ENCODE measurements at regions not wholly inside any gene's neighbourhood (a gene's known extent, or its start where the extent isn't known, plus 50 kb on each side); places are given as distances from the start of the nearest gene placed in this dataset.

DNA sequence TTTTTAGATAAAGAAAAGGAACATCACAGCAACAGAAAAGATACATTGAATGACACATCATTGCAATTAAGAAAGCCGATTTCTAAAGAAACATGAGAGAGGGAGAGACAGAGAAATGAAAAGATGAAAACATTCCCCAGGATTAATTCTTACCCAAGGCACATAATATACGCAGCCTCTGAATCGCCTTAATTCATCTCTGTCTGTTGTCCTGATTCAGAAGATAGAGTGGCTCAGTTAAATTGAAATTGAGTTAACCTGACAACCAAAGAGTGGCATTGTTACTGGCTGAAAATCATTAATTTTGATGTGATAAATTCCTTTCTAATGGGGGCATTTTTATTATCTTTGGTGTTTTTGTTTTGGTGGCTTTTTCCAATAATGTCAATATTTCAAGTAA lies 701.9 kb downstream of the EDEM1 start:
- H3K4me3 Mint-ChIP-seq: no peak overlapping the region
- H3K4me1 ChIP-seq (ENCODE audit: control insufficient read depth, insufficient read depth, low read length): no peaks in the 10 kb centered on the region
- H3K27ac Mint-ChIP-seq: no peak overlapping the region
- DNase-seq: no peak
- H3K9me3 Mint-ChIP-seq: peaks cover 2% of the 10 kb centered on the region
- no peaks in the 10 kb centered on the region for H3K27me3 Mint-ChIP-seq (ENCODE audit: insufficient read depth)
- H3K27me3 ChIP-seq (ENCODE audit: control insufficient read depth, insufficient read depth, low read length, poor library complexity, severe bottlenecking): no peaks in the 10 kb centered on the region
- peaks cover 5% of the 10 kb centered on the region for H3K9me3 ChIP-seq (ENCODE audit: control insufficient read depth, low read length)
- peaks cover 2% of the 10 kb centered on the region for H3K36me3 Mint-ChIP-seq (ENCODE audit: low read depth)
- no peaks in the 10 kb centered on the region for H3K36me3 ChIP-seq (ENCODE audit: control insufficient read depth, insufficient read depth, low read length)
- H3K4me1 Mint-ChIP-seq: peaks cover 17% of the 10 kb centered on the region
- H3K9ac ChIP-seq (ENCODE audit: extremely low read depth, low read length, poor library complexity, severe bottlenecking): no peak overlapping the region
- no peak overlapping the region for H3K4me3 ChIP-seq (ENCODE audit: low read length)
- no peak overlapping the region for H3K27ac ChIP-seq (ENCODE audit: low read depth, low read length)
- WGBS, 2 experiments (ENCODE audit: insufficient coverage in 1 of 2, insufficient read length in 1 of 2): 97% methylated on average over 3 of the region's 3 CpGs; no CpG with 5 or more reads in 1 of the 2 experiments
- no peak for TF ChIP-seq CTCF (conservative IDR thresholded peaks at IDR 0.05)

GRCh38 chr3:5891711-5892110 lies 704.2 kb downstream of the EDEM1 start:
- H3K9me3 ChIP-seq (ENCODE audit: control insufficient read depth, low read length): peaks cover 5% of the 10 kb centered on the region
- H3K36me3 Mint-ChIP-seq (ENCODE audit: low read depth): peaks cover 2% of the 10 kb centered on the region
- no peaks in the 10 kb centered on the region for H3K27me3 Mint-ChIP-seq (ENCODE audit: insufficient read depth)
- H3K4me1 Mint-ChIP-seq: peaks cover 15% of the 10 kb centered on the region
- DNase-seq: no peak
- TF ChIP-seq CTCF (conservative IDR thresholded peaks at IDR 0.05): no peak
- WGBS, 2 experiments (ENCODE audit: insufficient coverage in 1 of 2, insufficient read length in 1 of 2): 85 to 86% methylated on average over 4 of the region's 4 CpGs
- H3K9ac ChIP-seq (ENCODE audit: extremely low read depth, low read length, poor library complexity, severe bottlenecking): no peak overlapping the region
- H3K4me3 ChIP-seq (ENCODE audit: low read length): no peak overlapping the region
- no peaks in the 10 kb centered on the region for H3K27me3 ChIP-seq (ENCODE audit: control insufficient read depth, insufficient read depth, low read length, poor library complexity, severe bottlenecking)
- H3K27ac Mint-ChIP-seq: no peak overlapping the region
- no peak overlapping the region for H3K4me3 Mint-ChIP-seq
- no peaks in the 10 kb centered on the region for H3K4me1 ChIP-seq (ENCODE audit: control insufficient read depth, insufficient read depth, low read length)
- no peak overlapping the region for H3K27ac ChIP-seq (ENCODE audit: low read depth, low read length)
- H3K36me3 ChIP-seq (ENCODE audit: control insufficient read depth, insufficient read depth, low read length): no peaks in the 10 kb centered on the region
- H3K9me3 Mint-ChIP-seq: peaks cover 2% of the 10 kb centered on the region

GRCh38 chr3:5898106-5898505 lies 710.6 kb downstream of the EDEM1 start:
- Histone ChIP-seq H3K9ac (ENCODE audit: extremely low read depth, low read length, poor library complexity, severe bottlenecking) (no peak overlapping the region), H3K27ac (ENCODE audit: low read depth, low read length) (no peak overlapping the region), H3K4me3 (ENCODE audit: low read length) (no peak overlapping the region), H3K9me3 (ENCODE audit: control insufficient read depth, low read length) (peaks cover 5% of the 10 kb centered on the region), H3K36me3 (ENCODE audit: control insufficient read depth, insufficient read depth, low read length) (no peaks in the 10 kb centered on the region), H3K27me3 (ENCODE audit: control insufficient read depth, insufficient read depth, low read length, poor library complexity, severe bottlenecking) (no peaks in the 10 kb centered on the region), H3K4me1 (ENCODE audit: control insufficient read depth, insufficient read depth, low read length) (no peaks in the 10 kb centered on the region)
- Mint-ChIP-seq H3K36me3 (ENCODE audit: low read depth) (no peaks in the 10 kb centered on the region), H3K27me3 (ENCODE audit: insufficient read depth) (no peaks in the 10 kb centered on the region), H3K27ac (no peak overlapping the region), H3K4me3 (no peak overlapping the region), H3K4me1 (no peaks in the 10 kb centered on the region), H3K9me3 (no peaks in the 10 kb centered on the region)
- WGBS, 2 experiments (ENCODE audit: insufficient coverage in 1 of 2, insufficient read length in 1 of 2): 82 to 93% methylated on average over 2 of the region's 2 CpGs
- no peak for DNase-seq
- no peak for TF ChIP-seq CTCF (conservative IDR thresholded peaks at IDR 0.05)

All from endodermal cell (in vitro differentiated cells).